Lung microvascular endothelial cell (primary cell): ENCODE measurements at regions not wholly inside any gene's neighbourhood (a gene's known extent, or its start where the extent isn't known, plus 50 kb on each side); places are given as distances from the start of the nearest gene placed in this dataset.

Experiments used
- DNase-seq, 2 donors: peaks; one replicate each; pipeline versions ENCODE4 v3.0.0 to v3.0.0-alpha.2; 2010; ENCODE audit warnings: low read depth in 2 of 2

GRCh38 chr16:87086156-87086555 lies 231.0 kb downstream of the C16orf95 start:
- peak; percentile 29 to 49 for DNase-seq

- peak in 1 of 2 donors; percentile 40 for DNase-seq
These were observed 230.6 kb downstream of the C16orf95 start for GRCh38 chr16:87086575-87086974.

GRCh38 chr16:87092958-87093357 lies 224.2 kb downstream of the C16orf95 start:
- no peak for DNase-seq

GRCh38 chr16:87093804-87094555 lies 223.2 kb downstream of the C16orf95 start:
- no peak for DNase-seq

- DNase-seq = no peak
These were observed 222.7 kb downstream of the C16orf95 start for GRCh38 chr16:87094556-87094865.

- no peak for DNase-seq
These were observed 221.9 kb downstream of the C16orf95 start for GRCh38 chr16:87095271-87095670.

GRCh38 chr16:87096746-87097333 lies 220.4 kb downstream of the C16orf95 start:
- DNase-seq = no peak

- DNase-seq = no peak
These were observed 218.8 kb downstream of the C16orf95 start for GRCh38 chr16:87098361-87098760.

- DNase-seq = no peak
These were observed 218.0 kb downstream of the C16orf95 start for GRCh38 chr16:87098976-87099720.

GRCh38 chr16:87100306-87101058 lies 216.7 kb downstream of the C16orf95 start:
- no peak for DNase-seq

- DNase-seq = no peak
These were observed 215.3 kb downstream of the C16orf95 start for GRCh38 chr16:87101903-87102302.

GRCh38 chr16:87107201-87107600 lies 210.0 kb downstream of the C16orf95 start:
- DNase-seq = no peak

GRCh38 chr16:87108278-87108677 lies 208.9 kb downstream of the C16orf95 start:
- DNase-seq = no peak

- no peak for DNase-seq
These were observed 208.3 kb downstream of the C16orf95 start for GRCh38 chr16:87108941-87109340.

- DNase-seq = no peak
These were observed 202.4 kb downstream of the C16orf95 start for GRCh38 chr16:87114832-87115231.

GRCh38 chr16:87115646-87116045 lies 201.5 kb downstream of the C16orf95 start:
- DNase-seq = no peak

- DNase-seq = peak in 1 of 2 donors; percentile 49
These were observed 199.3 kb downstream of the C16orf95 start for GRCh38 chr16:87117936-87118335.

GRCh38 chr16:87119168-87119567 lies 198.0 kb downstream of the C16orf95 start:
- DNase-seq = no peak

GRCh38 chr16:87119748-87120147 lies 197.4 kb downstream of the C16orf95 start:
- no peak for DNase-seq

GRCh38 chr16:87121816-87122215 lies 195.4 kb downstream of the C16orf95 start:
- DNase-seq = no peak

GRCh38 chr16:87123356-87124001 lies 193.7 kb downstream of the C16orf95 start:
- DNase-seq = no peak
